ES-I3 (cell line): ENCODE measurements at regions not wholly inside any gene's neighbourhood (a gene's known extent, or its start where the extent isn't known, plus 50 kb on each side); places are given as distances from the start of the nearest gene placed in this dataset.
"Not testable (repeated sequence)": the region's sequence is repeated elsewhere in the genome, so short reads cannot be mapped to it uniquely, and the experiment has no call there.

Experiments used
- H3K36me3 ChIP-seq: 2 replicates; pipeline ENCODE4 v1.6.1; 2013; ENCODE audit warnings: mild to moderate bottlenecking, low read length, control low read depth, moderate library complexity; ENCODE audit not compliant: insufficient read depth
- H3K4me1 ChIP-seq: 2 replicates; pipeline ENCODE4 v1.6.1; 2013; ENCODE audit warnings: mild to moderate bottlenecking, control low read depth, low read length; ENCODE audit not compliant: insufficient read depth
- H3K9ac ChIP-seq: 2 replicates; pipeline ENCODE4 v1.6.1; 2013; ENCODE audit warnings: low read depth, mild to moderate bottlenecking, low read length, moderate library complexity
- H3K9me3 ChIP-seq: 2 replicates; pipeline ENCODE4 v1.6.1; 2013; ENCODE audit warnings: mild to moderate bottlenecking, low read length, moderate library complexity; ENCODE audit not compliant: control insufficient read depth, insufficient read depth

- H3K9ac ChIP-seq, H3K4me1 ChIP-seq, H3K36me3 ChIP-seq, H3K9me3 ChIP-seq: not testable (repeated sequence)
These were observed 80.1 kb downstream of the OR13A1 start for GRCh38 chr10:45235260-45235769.

- Histone ChIP-seq H3K9me3 (no peaks in the 10 kb centered on the region), H3K9ac (no peak overlapping the region), H3K4me1 (no peaks in the 10 kb centered on the region), H3K36me3 (no peaks in the 10 kb centered on the region)
These were observed 79.6 kb downstream of the OR13A1 start for GRCh38 chr10:45235798-45236220.

GRCh38 chr10:45238896-45239295, 76.5 kb downstream of the OR13A1 start:
- Histone ChIP-seq H3K4me1 (peaks cover 11% of the 10 kb centered on the region; the same call in 1 of the 2 replicates), H3K9ac (no peak overlapping the region), H3K36me3 (no peaks in the 10 kb centered on the region), H3K9me3 (no peaks in the 10 kb centered on the region)

GRCh38 chr10:45239642-45240041, 75.8 kb downstream of the OR13A1 start:
- no peaks in the 10 kb centered on the region for H3K36me3 ChIP-seq
- H3K9me3 ChIP-seq: no peaks in the 10 kb centered on the region
- no peak overlapping the region for H3K9ac ChIP-seq
- peaks cover 11% of the 10 kb centered on the region; the same call in 1 of the 2 replicates for H3K4me1 ChIP-seq

GRCh38 chr10:45241865-45242520, 73.4 kb downstream of the OR13A1 start:
- Histone ChIP-seq H3K9me3 (no peaks in the 10 kb centered on the region), H3K4me1 (peaks cover 11% of the 10 kb centered on the region; the same call in 1 of the 2 replicates), H3K36me3 (no peaks in the 10 kb centered on the region), H3K9ac (no peak overlapping the region)

GRCh38 chr10:45243261-45243660, 72.1 kb downstream of the OR13A1 start:
- H3K36me3 ChIP-seq: no peaks in the 10 kb centered on the region
- peaks cover 11% of the 10 kb centered on the region; the same call in 1 of the 2 replicates for H3K4me1 ChIP-seq
- H3K9me3 ChIP-seq: no peaks in the 10 kb centered on the region
- no peak overlapping the region for H3K9ac ChIP-seq

- peaks cover 8% of the 10 kb centered on the region; the same call in 1 of the 2 replicates for H3K4me1 ChIP-seq
- H3K9ac ChIP-seq: no peak overlapping the region
- H3K36me3 ChIP-seq: no peaks in the 10 kb centered on the region
- peaks cover 4% of the 10 kb centered on the region; the same call in 1 of the 2 replicates for H3K9me3 ChIP-seq
These were observed 68.9 kb downstream of the OR13A1 start for GRCh38 chr10:45246522-45246921.

- peak overlapping the region; percentile 60; the same call in 1 of the 2 replicates for H3K9ac ChIP-seq
- H3K9me3 ChIP-seq: peaks cover 4% of the 10 kb centered on the region; the same call in 1 of the 2 replicates
- H3K4me1 ChIP-seq: no peaks in the 10 kb centered on the region
- H3K36me3 ChIP-seq: no peaks in the 10 kb centered on the region
These were observed 65.3 kb downstream of the OR13A1 start for GRCh38 chr10:45249978-45250693.

- H3K36me3 ChIP-seq, H3K9me3 ChIP-seq, H3K9ac ChIP-seq, H3K4me1 ChIP-seq: not testable (repeated sequence)
These were observed 64.7 kb downstream of the OR13A1 start for GRCh38 chr10:45250694-45251075.
